Naive thymus-derived CD4-positive, alpha-beta T cell (primary cell): ENCODE measurements at regions not wholly inside any gene's neighbourhood (a gene's known extent, or its start where the extent isn't known, plus 50 kb on each side); places are given as distances from the start of the nearest gene placed in this dataset.
"Not testable (repeated sequence)": the region's sequence is repeated elsewhere in the genome, so short reads cannot be mapped to it uniquely, and the experiment has no call there.

Source experiments
- ATAC-seq: fragments of 150-1000 bp; cut with Tn5 transposase; 2 replicates; pipeline ENCODE4 v1.10.0; 2021; ENCODE audit warnings: mild to moderate bottlenecking, moderate library complexity
- CTCF ChIA-PET: fragments of 350-600 bp; sonication (Branson Sonifier 250); formaldehyde crosslinking; loops from one replicate; lab custom pipeline; 2021; ENCODE audit warnings: antibody characterized with exemption; lab: Charles Lee
- POLR2A ChIA-PET: fragments of 350-600 bp; sonication (Branson Sonifier 250); formaldehyde crosslinking; loops from one replicate; lab custom pipeline; 2021; ENCODE audit warnings: antibody characterized with exemption, inconsistent platforms; lab: Charles Lee
- DNase-seq, 9 donors: peaks; one replicate each; pipeline versions ENCODE4 v3.0.0 to v3.0.0-alpha.2; 2020 to 2022; ENCODE audit warnings: mixed read lengths in 1 of 9
- H3K27ac ChIP-seq: one replicate; pipeline ENCODE4 v1.7.0; 2013; ENCODE audit warnings: mild to moderate bottlenecking, low read depth, low read length, moderate library complexity
- H3K27me3 ChIP-seq, 2 donors: one replicate each; pipeline ENCODE4 v1.7.0; 2013; ENCODE audit warnings: low read length in 2 of 2, mild to moderate bottlenecking in 2 of 2, moderate library complexity in 2 of 2; ENCODE audit not compliant: control insufficient read depth in 2 of 2, insufficient read depth in 2 of 2
- H3K36me3 ChIP-seq, 3 experiments: 1 replicate in 2 of 3; 2 replicates in 1 of 3; pipeline ENCODE4 v1.7.0; 2013; ENCODE audit warnings: low read length in 3 of 3, mild to moderate bottlenecking in 3 of 3, moderate library complexity in 1 of 3; ENCODE audit not compliant: insufficient read depth in 3 of 3, control insufficient read depth in 2 of 3
- H3K4me1 ChIP-seq, 2 donors: one replicate each; pipeline ENCODE4 v1.7.0; 2013; ENCODE audit warnings: low read length in 2 of 2, mild to moderate bottlenecking in 2 of 2, moderate library complexity in 1 of 2; ENCODE audit not compliant: control insufficient read depth in 2 of 2, insufficient read depth in 2 of 2
- H3K4me3 ChIP-seq: 2 replicates; pipeline ENCODE4 v1.7.0; 2013; ENCODE audit warnings: mild to moderate bottlenecking, low read length
- H3K9me3 ChIP-seq, 3 experiments: 1 replicate in 2 of 3; 2 replicates in 1 of 3; pipeline ENCODE4 v1.7.0; 2013; ENCODE audit warnings: low read length in 3 of 3; ENCODE audit not compliant: control insufficient read depth in 2 of 3
- H3K27ac Mint-ChIP-seq, 9 donors: one replicate each; pipeline ENCODE4 v1.8.0; 2020 to 2022; ENCODE audit warnings: mixed read lengths in 9 of 9, mild to moderate bottlenecking in 8 of 9, moderate library complexity in 5 of 9, inconsistent platforms in 2 of 9
- H3K27me3 Mint-ChIP-seq, 5 donors: one replicate each; pipeline ENCODE4 v1.8.0; 2021 to 2022; ENCODE audit warnings: mixed read lengths in 5 of 5, mild to moderate bottlenecking in 1 of 5
- H3K36me3 Mint-ChIP-seq, 5 donors: one replicate each; pipeline ENCODE4 v1.8.0; 2020 to 2022; ENCODE audit warnings: mixed read lengths in 5 of 5, mild to moderate bottlenecking in 3 of 5, inconsistent platforms in 1 of 5
- H3K4me1 Mint-ChIP-seq, 7 donors: one replicate each; pipeline ENCODE4 v1.8.0; 2020 to 2022; ENCODE audit warnings: mixed read lengths in 7 of 7, mild to moderate bottlenecking in 3 of 7, inconsistent platforms in 1 of 7
- H3K4me3 Mint-ChIP-seq, 10 donors: one replicate each; pipeline ENCODE4 v1.8.0; 2020 to 2022; ENCODE audit warnings: mild to moderate bottlenecking in 10 of 10, mixed read lengths in 10 of 10, moderate library complexity in 6 of 10, inconsistent platforms in 2 of 10
- H3K9me3 Mint-ChIP-seq, 11 donors: one replicate each; pipeline ENCODE4 v1.8.0; 2020 to 2022; ENCODE audit warnings: mixed read lengths in 11 of 11, mild to moderate bottlenecking in 4 of 11, inconsistent platforms in 1 of 11, moderate library complexity in 1 of 11
- intact Hi-C, 2 donors: fragments of 100-400 bp; cut with micrococcal nuclease; formaldehyde crosslinking; loops; one replicate each; pipeline ENCODE4 v1.15.1; 2023

- DNase-seq (no peak), ATAC-seq (no peak)
- Histone ChIP-seq H3K9me3 (no peaks in the 10 kb centered on the region), H3K27ac (no peak overlapping the region), H3K36me3 (no peaks in the 10 kb centered on the region), H3K4me3 (no peak overlapping the region), H3K4me1 (no peaks in the 10 kb centered on the region), H3K27me3 (no peaks in the 10 kb centered on the region)
- CTCF ChIA-PET, result no interaction called here
- Mint-ChIP-seq H3K4me3 (no peak overlapping the region), H3K27me3 (no peaks in the 10 kb centered on the region), H3K36me3 (no peaks in the 10 kb centered on the region), H3K27ac (no peak overlapping the region), H3K9me3 (peaks cover 0 to 29% (median 2%) of the 10 kb centered on the region in 11 donors), H3K4me1 (no peaks in the 10 kb centered on the region)
- POLR2A ChIA-PET, result no interaction called here
- intact Hi-C loops, result no loop called here
Observed at GRCh38 chr4:111433441-111433840, 711.8 kb upstream of the FAM241A start.

- no peaks in the 10 kb centered on the region for H3K27me3 ChIP-seq
- H3K9me3 ChIP-seq, result no peaks in the 10 kb centered on the region
- Mint-ChIP-seq H3K9me3 (peaks cover 0 to 27% (median 2%) of the 10 kb centered on the region in 11 donors), H3K27ac (no peak overlapping the region), H3K4me1 (no peaks in the 10 kb centered on the region), H3K36me3 (no peaks in the 10 kb centered on the region), H3K4me3 (no peak overlapping the region), H3K27me3 (no peaks in the 10 kb centered on the region)
- no peaks in the 10 kb centered on the region for H3K4me1 ChIP-seq
- intact Hi-C loops, result no loop called here
- ATAC-seq (no peak), DNase-seq (no peak)
- ChIA-PET POLR2A (no interaction called here), CTCF (no interaction called here)
- no peak overlapping the region for H3K27ac ChIP-seq
- no peaks in the 10 kb centered on the region for H3K36me3 ChIP-seq
- H3K4me3 ChIP-seq, result no peak overlapping the region
Observed at GRCh38 chr4:111434586-111434985, 710.7 kb upstream of the FAM241A start.

DNA sequence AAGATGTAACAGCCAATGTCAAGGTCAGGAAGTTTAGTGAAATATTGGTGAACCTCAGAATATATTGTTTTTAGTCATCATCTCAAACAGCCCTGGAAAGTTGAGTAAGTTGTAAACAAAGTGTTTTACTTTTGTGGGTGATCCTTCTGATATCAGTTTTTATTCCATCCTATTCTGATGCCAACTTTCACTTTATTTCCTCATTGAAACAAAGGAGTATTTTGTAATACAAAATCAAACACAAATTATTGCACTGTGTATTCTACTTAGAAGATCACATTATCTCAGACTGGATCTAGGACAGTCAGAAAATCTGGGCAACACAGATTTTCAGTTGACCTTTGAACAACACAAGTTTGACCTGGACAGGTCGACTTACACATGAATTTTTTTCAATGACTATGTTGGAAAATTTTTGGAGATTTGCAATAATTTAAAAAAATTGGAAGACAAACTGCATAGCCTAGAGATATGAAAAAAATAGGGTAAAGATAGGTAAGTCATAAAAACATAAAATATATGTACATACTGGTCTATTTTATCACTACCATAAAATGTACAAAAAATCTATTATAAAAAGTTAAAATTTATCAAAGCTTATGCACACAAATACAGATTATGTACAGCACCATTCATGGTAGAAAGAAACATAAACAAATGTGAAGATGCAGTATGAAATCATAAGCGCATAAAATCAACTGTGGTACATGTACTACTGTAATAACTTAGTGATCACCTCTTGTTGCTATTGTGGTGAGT is 709.1 kb upstream of the FAM241A start:
- Histone ChIP-seq H3K4me1 (no peaks in the 10 kb centered on the region), H3K9me3 (no peaks in the 10 kb centered on the region), H3K27ac (no peak overlapping the region), H3K27me3 (no peaks in the 10 kb centered on the region), H3K36me3 (no peaks in the 10 kb centered on the region), H3K4me3 (no peak overlapping the region)
- Mint-ChIP-seq H3K36me3 (no peaks in the 10 kb centered on the region), H3K4me3 (no peak overlapping the region), H3K27ac (no peak overlapping the region), H3K9me3 (peaks cover 0 to 26% (median 6%) of the 10 kb centered on the region in 11 donors), H3K4me1 (no peaks in the 10 kb centered on the region), H3K27me3 (no peaks in the 10 kb centered on the region)
- ChIA-PET POLR2A (no interaction called here), CTCF (no interaction called here)
- DNase-seq (no peak), ATAC-seq (no peak)
- intact Hi-C loops, result no loop called here

DNA sequence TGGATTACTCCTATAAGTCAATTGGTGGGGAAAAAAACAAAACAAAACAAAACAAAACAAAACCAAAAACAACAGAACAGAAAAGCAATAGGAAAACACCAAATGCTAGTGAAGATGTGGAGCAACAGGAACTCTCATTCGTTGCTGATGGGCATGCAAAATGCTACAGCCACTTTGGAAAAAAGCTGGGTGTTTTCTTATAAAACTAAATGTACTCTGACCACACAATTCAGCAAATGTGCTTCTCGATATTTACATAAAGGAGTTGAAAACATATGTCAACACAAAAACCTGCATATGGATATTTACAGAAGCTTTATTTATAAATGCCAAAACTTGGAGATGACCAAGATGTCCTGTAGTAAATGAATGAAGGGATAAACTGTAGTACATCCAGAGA is 703.6 kb upstream of the FAM241A start:
- H3K4me1 Mint-ChIP-seq, result no peaks in the 10 kb centered on the region
- H3K36me3 Mint-ChIP-seq, result no peaks in the 10 kb centered on the region
- no peaks in the 10 kb centered on the region for H3K4me1 ChIP-seq
- H3K4me3 ChIP-seq, result no peak overlapping the region
- no peaks in the 10 kb centered on the region for H3K36me3 ChIP-seq
- H3K9me3 ChIP-seq, result no peaks in the 10 kb centered on the region
- H3K27ac ChIP-seq, result no peak overlapping the region
- DNase-seq (no peak), ATAC-seq (no peak)
- intact Hi-C loops, result no loop called here
- no peaks in the 10 kb centered on the region for H3K27me3 Mint-ChIP-seq
- ChIA-PET POLR2A (no interaction called here), CTCF (no interaction called here)
- no peaks in the 10 kb centered on the region for H3K27me3 ChIP-seq
- H3K4me3 Mint-ChIP-seq, result no peak overlapping the region
- peaks cover 0 to 13% (median 5%) of the 10 kb centered on the region in 11 donors for H3K9me3 Mint-ChIP-seq
- no peak overlapping the region for H3K27ac Mint-ChIP-seq

GRCh38 chr4:111444836-111445235 is 700.4 kb upstream of the FAM241A start:
- ATAC-seq, H3K4me1 ChIP-seq, intact Hi-C loops, H3K9me3 ChIP-seq, H3K4me3 ChIP-seq, H3K27me3 ChIP-seq, POLR2A ChIA-PET, CTCF ChIA-PET, DNase-seq, H3K36me3 Mint-ChIP-seq, H3K27ac ChIP-seq, H3K4me1 Mint-ChIP-seq, H3K9me3 Mint-ChIP-seq, H3K27ac Mint-ChIP-seq, H3K36me3 ChIP-seq, H3K27me3 Mint-ChIP-seq, H3K4me3 Mint-ChIP-seq: not testable (repeated sequence)

GRCh38 chr4:111449657-111450056 is 695.6 kb upstream of the FAM241A start:
- H3K27ac ChIP-seq, result no peak overlapping the region
- ChIA-PET CTCF (no interaction called here), POLR2A (no interaction called here)
- DNase-seq, result no peak
- Mint-ChIP-seq H3K9me3 (peaks cover 0 to 5% (median 0%) of the 10 kb centered on the region in 11 donors), H3K4me1 (no peaks in the 10 kb centered on the region), H3K27me3 (no peaks in the 10 kb centered on the region), H3K27ac (no peak overlapping the region), H3K36me3 (no peaks in the 10 kb centered on the region), H3K4me3 (no peak overlapping the region)
- intact Hi-C loops, result no loop called here
- no peaks in the 10 kb centered on the region for H3K36me3 ChIP-seq
- ATAC-seq, result no peak
- H3K9me3 ChIP-seq, result no peaks in the 10 kb centered on the region
- no peaks in the 10 kb centered on the region for H3K27me3 ChIP-seq
- H3K4me3 ChIP-seq, result no peak overlapping the region
- no peaks in the 10 kb centered on the region for H3K4me1 ChIP-seq

GRCh38 chr4:111450867-111451266 is 694.4 kb upstream of the FAM241A start:
- Histone ChIP-seq H3K36me3 (no peaks in the 10 kb centered on the region), H3K4me3 (no peak overlapping the region), H3K27me3 (no peaks in the 10 kb centered on the region), H3K9me3 (no peaks in the 10 kb centered on the region), H3K4me1 (no peaks in the 10 kb centered on the region), H3K27ac (no peak overlapping the region)
- Mint-ChIP-seq H3K4me1 (no peaks in the 10 kb centered on the region), H3K27ac (no peak overlapping the region), H3K4me3 (no peak overlapping the region), H3K9me3 (peaks cover 0 to 5% (median 0%) of the 10 kb centered on the region in 11 donors), H3K27me3 (no peaks in the 10 kb centered on the region), H3K36me3 (no peaks in the 10 kb centered on the region)
- intact Hi-C loops, result no loop called here
- CTCF ChIA-PET, result no interaction called here
- no peak for ATAC-seq
- no peak for DNase-seq
- POLR2A ChIA-PET, result no interaction called here
